Large intestine (tissue), 3 donors: ENCODE measurements at regions not wholly inside any gene's neighbourhood (a gene's known extent, or its start where the extent isn't known, plus 50 kb on each side); places are given as distances from the start of the nearest gene placed in this dataset.
"Not testable (repeated sequence)": the region's sequence is repeated elsewhere in the genome, so short reads cannot be mapped to it uniquely, and the experiment has no call there.

ENCODE experiments used
- DNase-seq, 2 donors: peaks; one replicate each; pipeline versions ENCODE4 v3.0.0 to v3.0.0-alpha.2; 2013
- H3K27ac ChIP-seq: one replicate; pipeline ENCODE4 v1.5.1; 2013; ENCODE audit warnings: low read length
- H3K27me3 ChIP-seq: 2 replicates; pipeline ENCODE4 v1.6.1; 2013; ENCODE audit warnings: low read length; ENCODE audit not compliant: control insufficient read depth, insufficient read depth
- H3K36me3 ChIP-seq: 2 replicates; pipeline ENCODE4 v1.6.1; 2013; ENCODE audit warnings: low read length; ENCODE audit not compliant: control insufficient read depth, insufficient read depth
- H3K4me1 ChIP-seq: one replicate; pipeline ENCODE4 v1.6.1; 2013; ENCODE audit warnings: low read length; ENCODE audit not compliant: control insufficient read depth, insufficient read depth
- H3K4me3 ChIP-seq: one replicate; pipeline ENCODE4 v1.5.1; 2013; ENCODE audit warnings: low read length
- H3K9me3 ChIP-seq: one replicate; pipeline ENCODE4 v1.6.1; 2013; ENCODE audit warnings: mild to moderate bottlenecking, low read depth, low read length, moderate library complexity; ENCODE audit not compliant: control insufficient read depth
- WGBS: methylation state at CpG from one replicate; pipeline ENCODE4 v1.1.5; 2013; ENCODE audit warnings: low lambda C conversion rate; ENCODE audit not compliant: insufficient coverage; 5-methylcytosine and 5-hydroxymethylcytosine counted together

DNA sequence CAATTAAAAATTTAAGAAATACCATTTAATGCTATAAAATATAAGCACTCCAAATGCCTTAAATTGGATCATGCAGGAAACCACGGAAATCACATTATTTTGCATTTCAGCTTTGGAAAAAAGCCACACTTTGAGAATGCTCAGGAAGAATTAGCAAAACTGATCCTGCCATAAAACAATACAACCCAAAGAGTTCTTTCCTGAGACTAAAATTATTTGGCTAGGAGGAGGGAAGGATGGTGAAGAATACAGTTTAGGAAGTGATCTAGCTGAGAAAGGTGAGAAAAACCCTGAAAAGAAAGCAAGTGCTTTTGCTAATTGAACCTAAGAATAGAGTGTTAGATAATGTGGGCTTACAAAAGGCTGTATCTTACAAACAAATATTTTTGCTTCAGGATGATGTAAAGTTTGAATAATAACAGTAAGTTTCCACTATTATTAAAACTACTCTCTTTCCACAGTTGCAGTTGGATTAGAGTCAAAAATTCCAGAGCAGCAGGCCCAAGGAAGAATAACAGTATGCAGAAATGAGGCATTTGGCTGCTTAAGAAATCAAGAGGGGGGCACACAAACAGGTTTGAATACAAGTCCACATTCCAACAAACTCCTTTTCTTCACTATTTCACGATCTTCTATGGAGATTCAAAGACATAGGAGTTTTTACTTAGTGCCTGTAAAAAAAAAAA is 565.4 kb downstream of the RFPL4B start:
- H3K27ac ChIP-seq, result no peak overlapping the region
- no peaks in the 10 kb centered on the region for H3K4me1 ChIP-seq
- no peaks in the 10 kb centered on the region for H3K9me3 ChIP-seq
- H3K27me3 ChIP-seq, result no peaks in the 10 kb centered on the region
- no peak overlapping the region for H3K4me3 ChIP-seq
- no peaks in the 10 kb centered on the region for H3K36me3 ChIP-seq
- 29% methylated on average over 1 of the region's 2 CpGs for WGBS
- DNase-seq, result no peak

DNA sequence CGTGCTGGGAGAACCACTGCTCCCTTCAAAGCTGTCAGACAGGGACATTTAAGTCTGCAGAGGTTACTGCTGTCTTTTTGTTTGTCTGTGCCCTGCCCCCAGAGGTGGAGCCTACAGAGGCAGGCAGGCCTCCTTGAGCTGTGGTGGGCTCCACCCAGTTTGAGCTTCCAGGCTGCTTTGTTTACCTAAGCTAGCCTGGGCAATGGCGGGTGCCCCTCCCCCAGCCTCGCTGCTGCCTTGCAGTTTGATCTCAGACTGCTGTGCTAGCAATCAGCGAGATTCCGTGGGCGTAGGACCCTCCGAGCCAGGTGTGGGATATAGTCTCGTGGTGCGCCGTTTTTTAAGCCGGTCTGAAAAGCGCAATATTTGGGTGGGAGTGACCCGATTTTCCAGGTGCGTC is 572.6 kb downstream of the RFPL4B start:
- H3K36me3 ChIP-seq, H3K4me1 ChIP-seq, H3K4me3 ChIP-seq, H3K27me3 ChIP-seq, DNase-seq, H3K9me3 ChIP-seq, H3K27ac ChIP-seq: not testable (repeated sequence)
- WGBS, result no CpG with 5 or more reads among the region's 14 CpGs

- Histone ChIP-seq H3K27me3 (no peaks in the 10 kb centered on the region), H3K4me3 (no peak overlapping the region), H3K27ac (no peak overlapping the region), H3K9me3 (no peaks in the 10 kb centered on the region), H3K4me1 (no peaks in the 10 kb centered on the region), H3K36me3 (no peaks in the 10 kb centered on the region)
- 83% methylated on average over 1 of the region's 3 CpGs for WGBS
- no peak for DNase-seq
Measured at GRCh38 chr6:112920994-112921393, 573.9 kb downstream of the RFPL4B start.

GRCh38 chr6:112923940-112924587 is 576.9 kb downstream of the RFPL4B start:
- WGBS, result 80% methylated on average over 1 of the region's 2 CpGs
- DNase-seq, result no peak
- no peaks in the 10 kb centered on the region for H3K36me3 ChIP-seq
- H3K9me3 ChIP-seq, result no peaks in the 10 kb centered on the region
- no peak overlapping the region for H3K4me3 ChIP-seq
- no peaks in the 10 kb centered on the region for H3K27me3 ChIP-seq
- no peaks in the 10 kb centered on the region for H3K4me1 ChIP-seq
- H3K27ac ChIP-seq, result no peak overlapping the region

GRCh38 chr6:112925702-112926101 is 578.6 kb downstream of the RFPL4B start:
- Histone ChIP-seq H3K9me3 (no peaks in the 10 kb centered on the region), H3K4me3 (no peak overlapping the region), H3K27me3 (no peaks in the 10 kb centered on the region), H3K4me1 (no peaks in the 10 kb centered on the region), H3K27ac (no peak overlapping the region), H3K36me3 (no peaks in the 10 kb centered on the region)
- no peak for DNase-seq

- Histone ChIP-seq H3K9me3 (no peaks in the 10 kb centered on the region), H3K36me3 (no peaks in the 10 kb centered on the region), H3K27ac (no peak overlapping the region), H3K4me3 (no peak overlapping the region), H3K4me1 (no peaks in the 10 kb centered on the region), H3K27me3 (no peaks in the 10 kb centered on the region)
- 75% methylated on average over 1 of the region's 4 CpGs for WGBS
- no peak for DNase-seq
Measured at GRCh38 chr6:112927641-112928320, 580.7 kb downstream of the RFPL4B start.

DNA sequence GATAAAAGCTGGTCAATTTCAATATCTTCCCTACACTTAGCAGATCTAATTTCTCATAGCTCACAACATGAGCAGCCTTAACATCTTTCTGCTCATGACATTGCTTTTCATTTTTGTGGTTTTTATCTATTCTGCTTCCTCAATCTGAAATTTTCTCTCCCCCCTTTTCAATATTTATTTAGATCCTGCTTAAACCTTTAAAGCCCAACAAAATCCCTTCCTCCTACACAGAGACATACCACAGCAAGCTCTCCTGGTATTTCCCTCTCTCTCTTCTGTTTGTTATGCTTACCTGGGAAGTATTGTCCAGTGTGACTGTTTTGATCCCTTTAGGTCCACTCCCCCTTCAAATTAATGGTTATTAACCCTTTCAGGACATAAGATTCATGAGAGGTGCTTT is 582.5 kb downstream of the RFPL4B start:
- no peak for DNase-seq
- Histone ChIP-seq H3K27ac (no peak overlapping the region), H3K4me3 (no peak overlapping the region), H3K9me3 (no peaks in the 10 kb centered on the region), H3K36me3 (no peaks in the 10 kb centered on the region), H3K27me3 (no peaks in the 10 kb centered on the region), H3K4me1 (no peaks in the 10 kb centered on the region)

DNA sequence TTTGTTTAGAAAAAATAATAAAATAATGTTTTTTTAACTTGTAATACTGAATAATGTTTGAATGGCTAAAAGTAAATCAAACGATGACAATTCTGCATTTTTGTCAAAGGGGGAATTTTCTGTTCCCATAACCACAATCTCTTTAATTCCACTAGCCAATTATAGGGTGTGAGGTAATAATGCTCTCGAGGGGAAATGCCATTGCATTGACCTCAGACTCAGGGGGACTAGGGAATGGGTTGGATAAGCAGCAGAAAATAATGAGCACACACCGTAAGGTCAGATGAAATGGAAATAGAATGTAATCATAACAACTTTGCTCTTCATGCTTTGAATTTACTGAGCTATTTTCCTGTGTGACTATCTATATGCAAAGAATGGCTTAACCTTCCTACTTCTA is 584.7 kb downstream of the RFPL4B start:
- Histone ChIP-seq H3K36me3 (no peaks in the 10 kb centered on the region), H3K9me3 (no peaks in the 10 kb centered on the region), H3K4me3 (no peak overlapping the region), H3K27ac (no peak overlapping the region), H3K27me3 (no peaks in the 10 kb centered on the region), H3K4me1 (no peaks in the 10 kb centered on the region)
- no peak for DNase-seq
- 100% methylated on average over 1 of the region's 3 CpGs for WGBS

GRCh38 chr6:112933947-112934346 is 586.8 kb downstream of the RFPL4B start:
- Histone ChIP-seq H3K27me3 (no peaks in the 10 kb centered on the region), H3K4me3 (no peak overlapping the region), H3K27ac (no peak overlapping the region), H3K9me3 (no peaks in the 10 kb centered on the region), H3K36me3 (no peaks in the 10 kb centered on the region), H3K4me1 (no peaks in the 10 kb centered on the region)
- DNase-seq, result no peak

DNA sequence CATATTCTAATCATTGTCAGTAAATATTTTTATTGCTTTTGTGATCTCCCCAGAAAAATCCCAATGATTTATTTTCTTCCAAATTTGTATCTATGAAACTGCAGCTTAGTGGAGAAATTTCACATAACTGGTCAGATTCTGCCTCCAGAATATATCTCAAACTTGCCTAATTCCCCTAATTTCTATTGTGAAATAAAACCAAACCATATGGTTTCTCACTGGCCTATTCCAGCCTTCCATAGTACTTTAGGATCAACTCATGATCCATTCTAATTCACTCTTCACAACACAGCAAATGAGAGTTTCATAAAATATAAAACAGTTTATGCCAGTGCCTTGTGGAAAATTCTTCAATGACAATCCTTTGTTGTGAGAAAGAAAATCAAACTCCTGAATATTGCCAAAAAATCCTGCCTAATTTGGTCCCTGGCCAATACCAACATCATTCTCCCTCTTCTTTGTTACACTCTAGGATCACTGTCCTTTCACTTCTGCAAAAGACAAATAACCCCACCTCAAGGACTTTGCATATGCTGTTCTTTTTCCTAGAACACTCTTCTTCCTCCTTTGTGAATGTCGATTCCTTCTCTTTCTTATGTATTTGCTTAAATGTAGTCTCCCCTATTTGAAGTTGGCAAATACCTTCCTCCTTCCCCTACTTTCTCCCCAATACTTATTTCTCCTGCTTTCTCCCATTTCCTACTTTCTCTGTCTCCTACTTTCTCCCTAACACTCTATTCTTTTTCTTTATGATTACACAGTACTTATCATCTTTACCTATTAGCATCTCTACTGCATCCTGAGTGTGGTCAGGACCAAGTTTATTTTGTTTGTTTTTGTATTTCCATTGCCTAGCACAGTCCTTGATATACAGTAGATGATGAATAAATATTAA is 587.5 kb downstream of the RFPL4B start:
- WGBS, result 78% methylated on average over 1 of the region's 1 CpG
- H3K36me3 ChIP-seq, result no peaks in the 10 kb centered on the region
- H3K27me3 ChIP-seq, result no peaks in the 10 kb centered on the region
- DNase-seq, result no peak
- H3K9me3 ChIP-seq, result no peaks in the 10 kb centered on the region
- H3K27ac ChIP-seq, result no peak overlapping the region
- H3K4me3 ChIP-seq, result no peak overlapping the region
- H3K4me1 ChIP-seq, result no peaks in the 10 kb centered on the region
